ENCODE measurements at regions not wholly inside any gene's neighbourhood (a gene's known extent, or its start where the extent isn't known, plus 50 kb on each side); places are given as distances from the start of the nearest gene placed in this dataset.

GRCh38 chr4:116386856-116387255, 698.5 kb downstream of the TRAM1L1 start:
- TF ChIP-seq, protein P1, sequence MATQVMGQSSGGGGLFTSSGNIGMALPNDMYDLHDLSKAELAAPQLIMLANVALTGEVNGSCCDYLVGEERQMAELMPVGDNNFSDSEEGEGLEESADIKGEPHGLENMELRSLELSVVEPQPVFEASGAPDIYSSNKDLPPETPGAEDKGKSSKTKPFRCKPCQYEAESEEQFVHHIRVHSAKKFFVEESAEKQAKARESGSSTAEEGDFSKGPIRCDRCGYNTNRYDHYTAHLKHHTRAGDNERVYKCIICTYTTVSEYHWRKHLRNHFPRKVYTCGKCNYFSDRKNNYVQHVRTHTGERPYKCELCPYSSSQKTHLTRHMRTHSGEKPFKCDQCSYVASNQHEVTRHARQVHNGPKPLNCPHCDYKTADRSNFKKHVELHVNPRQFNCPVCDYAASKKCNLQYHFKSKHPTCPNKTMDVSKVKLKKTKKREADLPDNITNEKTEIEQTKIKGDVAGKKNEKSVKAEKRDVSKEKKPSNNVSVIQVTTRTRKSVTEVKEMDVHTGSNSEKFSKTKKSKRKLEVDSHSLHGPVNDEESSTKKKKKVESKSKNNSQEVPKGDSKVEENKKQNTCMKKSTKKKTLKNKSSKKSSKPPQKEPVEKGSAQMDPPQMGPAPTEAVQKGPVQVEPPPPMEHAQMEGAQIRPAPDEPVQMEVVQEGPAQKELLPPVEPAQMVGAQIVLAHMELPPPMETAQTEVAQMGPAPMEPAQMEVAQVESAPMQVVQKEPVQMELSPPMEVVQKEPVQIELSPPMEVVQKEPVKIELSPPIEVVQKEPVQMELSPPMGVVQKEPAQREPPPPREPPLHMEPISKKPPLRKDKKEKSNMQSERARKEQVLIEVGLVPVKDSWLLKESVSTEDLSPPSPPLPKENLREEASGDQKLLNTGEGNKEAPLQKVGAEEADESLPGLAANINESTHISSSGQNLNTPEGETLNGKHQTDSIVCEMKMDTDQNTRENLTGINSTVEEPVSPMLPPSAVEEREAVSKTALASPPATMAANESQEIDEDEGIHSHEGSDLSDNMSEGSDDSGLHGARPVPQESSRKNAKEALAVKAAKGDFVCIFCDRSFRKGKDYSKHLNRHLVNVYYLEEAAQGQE (IDR thresholded peaks at IDR 0.05; ENCODE audit: insufficient read depth in 1 of 2, low read depth in 2 of 2, low read length in 1 of 2), result no peak
- no peak for TF ChIP-seq CTCF (IDR thresholded peaks at IDR 0.05)
- no peak for TF ChIP-seq POLR2AphosphoS5 (IDR thresholded peaks at IDR 0.05; ENCODE audit: low read depth, low read length)
- no peak for TF ChIP-seq TCF7L2 (IDR thresholded peaks at IDR 0.05; ENCODE audit: low read depth, low read length)
- TF ChIP-seq SIN3A (IDR thresholded peaks at IDR 0.05; ENCODE audit: borderline replicate concordance, insufficient read depth, low read depth, low read length), result no peak
